ENCODE measurements at regions not wholly inside any gene's neighbourhood (a gene's known extent, or its start where the extent isn't known, plus 50 kb on each side); places are given as distances from the start of the nearest gene placed in this dataset.

- no peaks in the 10 kb centered on the region for H3K4me1 Mint-ChIP-seq
- ChIA-PET CTCF (no interaction called here), POLR2A (no interaction called here)
- H3K4me3 Mint-ChIP-seq: no peak overlapping the region
- H3K27ac Mint-ChIP-seq: no peak overlapping the region
- no peaks in the 10 kb centered on the region for H3K27me3 Mint-ChIP-seq
- H3K9me3 Mint-ChIP-seq: peaks cover 2% of the 10 kb centered on the region
- no peaks in the 10 kb centered on the region for H3K36me3 Mint-ChIP-seq (ENCODE audit: low read depth)
- no peak for DNase-seq
Observed at GRCh38 chr4:148834804-148835631, 392.8 kb upstream of the NR3C2 start.

GRCh38 chr4:148831945-148832344, 389.7 kb upstream of the NR3C2 start:
- H3K4me3 Mint-ChIP-seq: no peak overlapping the region
- H3K36me3 Mint-ChIP-seq (ENCODE audit: low read depth): no peaks in the 10 kb centered on the region

DNA sequence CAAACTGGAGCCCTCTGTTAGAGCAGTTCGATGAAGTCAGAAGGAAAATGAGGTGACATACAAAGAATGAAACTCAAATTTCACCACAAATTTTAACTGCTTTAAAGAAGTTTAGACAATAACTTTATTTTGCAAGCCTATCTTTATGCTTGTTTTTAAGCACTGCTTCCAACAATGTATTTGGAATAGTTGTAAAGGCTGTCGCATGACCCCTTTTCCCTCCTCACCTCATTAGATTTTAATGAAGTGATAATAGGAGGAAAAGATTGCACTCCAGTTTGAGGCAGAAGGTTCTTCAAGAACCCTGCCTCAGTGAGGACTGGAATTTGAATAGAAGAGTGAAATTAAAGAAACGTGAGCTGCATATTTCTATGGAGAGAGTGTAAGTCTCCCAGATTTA, 386.1 kb upstream of the NR3C2 start:
- ChIA-PET CTCF (no interaction called here), POLR2A (no interaction called here)
- no peaks in the 10 kb centered on the region for H3K36me3 Mint-ChIP-seq (ENCODE audit: low read depth)
- H3K27ac Mint-ChIP-seq: no peak overlapping the region
- H3K4me3 Mint-ChIP-seq: no peak overlapping the region
- H3K27me3 Mint-ChIP-seq: no peaks in the 10 kb centered on the region
- H3K4me1 Mint-ChIP-seq: no peaks in the 10 kb centered on the region
- DNase-seq: no peak
- no peaks in the 10 kb centered on the region for H3K9me3 Mint-ChIP-seq

More at GRCh38 chr4:148831945-148832344, 389.7 kb upstream of the NR3C2 start:
- Mint-ChIP-seq H3K27ac (no peak overlapping the region), H3K27me3 (no peaks in the 10 kb centered on the region), H3K9me3 (no peaks in the 10 kb centered on the region), H3K4me1 (no peaks in the 10 kb centered on the region)
- CTCF ChIA-PET: no interaction called here
- POLR2A ChIA-PET: no interaction called here
- DNase-seq: no peak

DNA sequence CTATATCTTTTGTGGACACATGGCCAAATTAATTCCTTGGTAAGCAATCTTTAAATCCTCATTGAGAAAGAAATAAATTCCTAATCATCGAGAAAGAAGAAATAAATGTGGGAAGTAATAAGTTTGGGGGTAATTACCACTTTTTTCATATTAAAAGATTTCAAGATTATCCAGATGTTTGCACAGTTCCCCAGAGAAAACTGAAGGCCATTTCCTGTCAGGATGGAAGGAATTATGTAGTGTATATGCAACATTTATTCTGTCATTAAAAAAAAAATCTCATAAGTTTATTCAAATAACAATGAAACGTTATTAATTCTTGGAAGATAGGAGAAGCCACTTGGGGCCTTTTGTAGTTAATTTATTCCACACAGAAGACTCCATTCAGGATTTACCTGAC, 385.6 kb upstream of the NR3C2 start:
- ChIA-PET POLR2A (no interaction called here), CTCF (no interaction called here)
- Mint-ChIP-seq H3K9me3 (no peaks in the 10 kb centered on the region), H3K36me3 (ENCODE audit: low read depth) (no peaks in the 10 kb centered on the region), H3K4me1 (no peaks in the 10 kb centered on the region), H3K4me3 (no peak overlapping the region), H3K27me3 (no peaks in the 10 kb centered on the region), H3K27ac (no peak overlapping the region)
- DNase-seq: no peak

GRCh38 chr4:148823419-148823769, 381.2 kb upstream of the NR3C2 start:
- no peak for DNase-seq
- Mint-ChIP-seq H3K4me3 (no peak overlapping the region), H3K9me3 (no peaks in the 10 kb centered on the region), H3K4me1 (no peaks in the 10 kb centered on the region), H3K36me3 (ENCODE audit: low read depth) (no peaks in the 10 kb centered on the region), H3K27ac (no peak overlapping the region), H3K27me3 (no peaks in the 10 kb centered on the region)
- ChIA-PET POLR2A (no interaction called here), CTCF (no interaction called here)

DNA sequence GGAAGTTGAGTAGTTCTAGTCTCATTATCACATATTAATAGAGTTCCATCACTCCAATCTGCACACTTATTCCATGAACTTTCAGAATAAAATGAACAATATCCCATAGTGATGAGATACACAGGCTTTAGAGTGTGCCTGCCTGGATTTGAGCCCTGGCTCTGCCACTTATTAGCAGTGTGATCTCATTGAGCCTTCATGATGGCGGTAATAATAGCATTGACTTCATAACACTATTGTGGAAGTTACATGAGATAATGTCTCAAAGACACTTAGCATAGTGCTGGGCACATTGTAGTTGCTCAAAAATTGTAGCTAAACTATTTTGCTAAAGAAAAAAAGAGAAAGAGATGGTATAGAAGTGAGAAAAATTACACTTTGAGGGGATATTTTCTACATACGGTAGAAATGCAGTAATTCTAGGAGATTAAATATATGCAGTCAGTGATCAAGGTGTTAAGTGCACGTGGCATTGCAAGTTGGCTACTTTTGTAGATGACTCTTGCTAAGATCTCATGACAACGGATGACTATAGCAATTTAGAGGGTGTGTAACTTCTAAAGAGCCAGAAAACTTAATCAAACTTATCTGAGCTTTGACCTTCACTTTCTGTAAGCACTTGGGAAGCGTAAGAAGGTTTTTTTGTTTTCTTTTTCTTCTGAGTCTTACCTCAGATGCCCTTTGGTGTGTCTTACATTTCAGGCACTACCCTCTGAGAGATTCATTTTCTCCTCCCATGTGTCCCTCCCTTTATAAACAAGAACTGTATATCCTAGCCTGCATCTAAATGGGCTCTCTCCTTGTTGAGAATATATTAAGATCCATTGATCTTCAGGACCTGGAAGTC, 380.6 kb upstream of the NR3C2 start:
- Mint-ChIP-seq H3K36me3 (ENCODE audit: low read depth) (no peaks in the 10 kb centered on the region), H3K4me1 (no peaks in the 10 kb centered on the region), H3K27ac (no peak overlapping the region), H3K9me3 (no peaks in the 10 kb centered on the region), H3K27me3 (no peaks in the 10 kb centered on the region), H3K4me3 (no peak overlapping the region)
- DNase-seq: no peak
- CTCF ChIA-PET: no interaction called here
- POLR2A ChIA-PET: no interaction called here

GRCh38 chr4:148814030-148814429, 371.8 kb upstream of the NR3C2 start:
- H3K27ac Mint-ChIP-seq: no peak overlapping the region
- peaks cover 3% of the 10 kb centered on the region for H3K27me3 Mint-ChIP-seq
- H3K4me1 Mint-ChIP-seq: no peaks in the 10 kb centered on the region
- ChIA-PET CTCF (no interaction called here), POLR2A (no interaction called here)
- H3K4me3 Mint-ChIP-seq: no peak overlapping the region
- no peaks in the 10 kb centered on the region for H3K9me3 Mint-ChIP-seq
- H3K36me3 Mint-ChIP-seq (ENCODE audit: low read depth): no peaks in the 10 kb centered on the region
- no peak for DNase-seq

GRCh38 chr4:148813289-148813688, 371.1 kb upstream of the NR3C2 start:
- DNase-seq: no peak
- H3K27ac Mint-ChIP-seq: no peak overlapping the region
- POLR2A ChIA-PET: no interaction called here

DNA sequence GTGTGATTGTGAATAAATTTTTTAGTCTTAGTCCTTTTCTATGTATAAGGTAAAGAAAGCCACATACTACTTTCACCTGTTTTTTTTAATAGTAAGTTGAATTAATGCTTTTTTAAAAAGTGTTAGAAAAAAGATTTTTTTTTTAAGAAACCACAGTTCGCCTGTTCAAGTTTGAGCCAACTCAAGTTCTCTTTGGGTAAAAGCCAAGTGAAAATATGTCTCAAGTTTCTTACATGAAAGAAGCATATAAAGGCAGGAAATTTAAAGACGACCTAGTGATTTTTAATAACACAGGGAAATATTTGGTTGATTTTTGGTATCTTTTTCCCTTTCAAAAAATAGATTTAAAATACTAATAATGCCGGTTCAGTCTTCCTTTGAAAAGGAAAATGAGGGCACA, 369.9 kb upstream of the NR3C2 start:
- Mint-ChIP-seq H3K9me3 (no peaks in the 10 kb centered on the region), H3K4me1 (no peaks in the 10 kb centered on the region), H3K36me3 (ENCODE audit: low read depth) (no peaks in the 10 kb centered on the region), H3K27ac (no peak overlapping the region), H3K4me3 (no peak overlapping the region), H3K27me3 (peaks cover 3% of the 10 kb centered on the region)
- no peak for DNase-seq
- CTCF ChIA-PET: no interaction called here
- POLR2A ChIA-PET: no interaction called here

More at GRCh38 chr4:148813289-148813688, 371.1 kb upstream of the NR3C2 start:
- CTCF ChIA-PET: no interaction called here
- Mint-ChIP-seq H3K4me3 (no peak overlapping the region), H3K36me3 (ENCODE audit: low read depth) (no peaks in the 10 kb centered on the region), H3K27me3 (peaks cover 3% of the 10 kb centered on the region), H3K4me1 (no peaks in the 10 kb centered on the region), H3K9me3 (no peaks in the 10 kb centered on the region)

DNA sequence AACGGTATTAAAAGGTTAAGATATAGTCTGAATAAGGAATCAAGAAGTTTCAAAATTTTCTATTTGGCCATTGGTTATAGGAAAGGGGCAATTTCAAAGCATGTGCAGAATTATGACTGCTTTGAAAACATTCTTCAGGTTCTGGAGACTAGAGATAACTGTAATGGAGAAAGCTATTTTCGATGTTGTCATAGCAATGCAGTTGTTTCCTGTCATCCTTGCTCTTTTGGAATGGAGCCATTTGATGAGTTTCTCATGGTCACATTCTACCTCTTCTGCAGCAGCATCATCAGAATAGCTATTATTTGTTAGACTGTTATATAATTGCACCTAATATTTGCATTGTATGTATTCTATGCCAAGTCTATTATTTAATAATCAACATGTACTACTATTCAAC, 368.2 kb upstream of the NR3C2 start:
- ChIA-PET CTCF (no interaction called here), POLR2A (no interaction called here)
- Mint-ChIP-seq H3K36me3 (ENCODE audit: low read depth) (no peaks in the 10 kb centered on the region), H3K27me3 (peaks cover 3% of the 10 kb centered on the region), H3K9me3 (no peaks in the 10 kb centered on the region), H3K4me1 (no peaks in the 10 kb centered on the region), H3K27ac (no peak overlapping the region), H3K4me3 (no peak overlapping the region)
- DNase-seq: no peak

DNA sequence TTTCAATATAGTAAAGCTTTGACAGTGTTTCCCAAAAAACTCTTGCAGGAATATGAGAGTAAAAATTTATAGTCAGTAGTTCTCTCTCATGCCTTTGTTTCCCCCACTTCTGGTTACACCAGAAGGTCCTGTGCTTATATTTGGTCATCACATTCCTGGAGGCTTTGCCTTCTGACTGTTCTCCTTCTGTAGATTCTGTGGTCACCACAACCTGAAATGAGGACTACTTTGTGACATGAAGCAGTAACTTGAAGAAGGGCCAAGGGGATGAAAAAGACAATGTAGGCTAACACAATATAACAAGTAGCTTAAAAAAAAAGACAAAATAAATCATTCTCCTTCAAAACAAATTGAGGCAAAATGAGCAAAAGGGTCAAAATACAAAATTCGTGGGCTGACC, 366.2 kb upstream of the NR3C2 start:
- H3K27ac Mint-ChIP-seq: no peak overlapping the region
- ChIA-PET POLR2A (no interaction called here), CTCF (no interaction called here)
- no peaks in the 10 kb centered on the region for H3K27me3 Mint-ChIP-seq
- no peak for DNase-seq
- H3K4me3 Mint-ChIP-seq: no peak overlapping the region
- no peaks in the 10 kb centered on the region for H3K9me3 Mint-ChIP-seq
- no peaks in the 10 kb centered on the region for H3K36me3 Mint-ChIP-seq (ENCODE audit: low read depth)
- H3K4me1 Mint-ChIP-seq: no peaks in the 10 kb centered on the region

GRCh38 chr4:148800940-148801339, 358.7 kb upstream of the NR3C2 start:
- CTCF ChIA-PET: no interaction called here
- no peak overlapping the region for H3K27ac Mint-ChIP-seq
- no peaks in the 10 kb centered on the region for H3K4me1 Mint-ChIP-seq
- no peaks in the 10 kb centered on the region for H3K27me3 Mint-ChIP-seq
- DNase-seq: no peak
- no peak overlapping the region for H3K4me3 Mint-ChIP-seq
- H3K9me3 Mint-ChIP-seq: no peaks in the 10 kb centered on the region
- H3K36me3 Mint-ChIP-seq (ENCODE audit: low read depth): no peaks in the 10 kb centered on the region
- POLR2A ChIA-PET: no interaction called here

GRCh38 chr4:148800336-148800885, 358.2 kb upstream of the NR3C2 start:
- no peaks in the 10 kb centered on the region for H3K27me3 Mint-ChIP-seq
- H3K4me3 Mint-ChIP-seq: no peak overlapping the region
- ChIA-PET POLR2A (no interaction called here), CTCF (no interaction called here)
- no peaks in the 10 kb centered on the region for H3K4me1 Mint-ChIP-seq
- DNase-seq: no peak
- no peaks in the 10 kb centered on the region for H3K9me3 Mint-ChIP-seq
- no peak overlapping the region for H3K27ac Mint-ChIP-seq
- H3K36me3 Mint-ChIP-seq (ENCODE audit: low read depth): no peaks in the 10 kb centered on the region
